Body of pancreas (tissue), 4 donors: ENCODE measurements at regions not wholly inside any gene's neighbourhood (a gene's known extent, or its start where the extent isn't known, plus 50 kb on each side); places are given as distances from the start of the nearest gene placed in this dataset.

Source experiments
- ATAC-seq: fragments of 150-250 bp; one replicate; pipeline ENCODE4 v1.9.1; 2016
- DNase-seq, 4 donors: peaks; one replicate each; pipeline ENCODE4 v3.0.0-alpha.2; 2019
- H3K27ac ChIP-seq, 4 donors: fragments of 200-600 bp; sonication (generic); 1 replicate in 3 of 4; 2 replicates in 1 of 4; pipeline versions ENCODE4 v1.5.1 to v1.6.1; 2016 to 2019; ENCODE audit warnings: mild to moderate bottlenecking in 1 of 4, mixed read lengths in 1 of 4, moderate library complexity in 1 of 4
- H3K27me3 ChIP-seq, 2 donors: fragments of 200-600 bp; sonication (generic); one replicate each; pipeline ENCODE4 v1.6.0; 2016; ENCODE audit warnings: mild to moderate bottlenecking in 1 of 2
- H3K36me3 ChIP-seq, 2 donors: fragments of 200-600 bp; sonication (generic); replicated peaks in 1 of 2; 2 replicates each; pipeline ENCODE4 v1.5.1; 2016; ENCODE audit warnings: low read depth in 2 of 2; ENCODE audit not compliant: insufficient read depth in 1 of 2
- H3K4me1 ChIP-seq: fragments of 200-600 bp; sonication (generic); one replicate; pipeline ENCODE4 v1.6.0; 2016
- H3K4me3 ChIP-seq, 2 donors: fragments of 200-600 bp; sonication (generic); 1 replicate in 1 of 2; 2 replicates in 1 of 2; pipeline ENCODE4 v1.5.1; 2016 to 2019
- H3K9me3 ChIP-seq, 3 donors: fragments of 200-600 bp; sonication (generic); 1 replicate in 2 of 3; 2 replicates in 1 of 3; pipeline ENCODE4 v1.5.1; 2016
- CTCF ChIP-seq, 7 experiments: fragments of 450-650 bp in 4 of 7; fragments of 200-600 bp in 3 of 7; sonication (generic) in 3 of 7; IDR thresholded peaks; one replicate each; pipeline ENCODE4 v1.5.1; 2016 to 2019; ENCODE audit warnings: antibody characterized with exemption in 7 of 7
- POLR2A ChIP-seq, 3 donors: fragments of 450-650 bp; IDR thresholded peaks; one replicate each; pipeline ENCODE4 v1.6.1; 2016; ENCODE audit warnings: antibody characterized with exemption in 3 of 3, mild to moderate bottlenecking in 2 of 3
- WGBS, 2 donors: methylation state at CpG; one replicate each; pipeline ENCODE4 v1.1.5; 2017; 5-methylcytosine and 5-hydroxymethylcytosine counted together
- intact Hi-C: fragments of 100-400 bp; cut with DNase I; formaldehyde crosslinking; loops from one replicate; pipeline ENCODE4 v1.15.1; 2023

DNA sequence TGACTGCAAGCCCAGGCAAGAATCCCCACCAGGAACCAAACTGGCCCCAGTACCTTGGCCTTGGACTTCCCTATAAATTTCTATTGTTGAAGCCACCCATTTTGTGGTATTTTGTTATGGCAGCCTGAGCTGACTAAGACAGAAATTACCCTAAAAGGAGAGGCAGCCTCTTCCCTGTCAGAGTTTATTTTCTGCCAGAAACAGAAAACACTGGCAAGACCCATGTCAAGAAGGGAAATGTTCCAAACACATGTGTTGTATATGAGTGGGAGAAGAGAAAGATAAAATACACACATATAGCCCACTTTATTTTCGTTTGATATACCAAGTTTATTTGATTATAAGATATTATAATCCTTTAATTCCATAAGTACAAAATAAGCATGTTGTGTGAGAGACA, 225.1 kb upstream of the FSHR start:
- Histone ChIP-seq H3K9me3 (no peaks in the 10 kb centered on the region), H3K4me1 (no peaks in the 10 kb centered on the region), H3K27ac (no peak overlapping the region), H3K36me3 (no peaks in the 10 kb centered on the region), H3K4me3 (no peak overlapping the region), H3K27me3 (no peaks in the 10 kb centered on the region)
- ATAC-seq (no peak), DNase-seq (no peak)
- TF ChIP-seq CTCF (IDR thresholded peaks at IDR 0.05) = no peak
- TF ChIP-seq POLR2A (IDR thresholded peaks at IDR 0.05) = no peak
- 14 to 22% methylated on average over 1 of the region's 1 CpG for WGBS, 2 donors
- intact Hi-C loops = no loop called here

GRCh38 chr2:49371128-49371701, 216.9 kb upstream of the FSHR start:
- intact Hi-C loops = no loop called here

GRCh38 chr2:49369650-49370049, 215.3 kb upstream of the FSHR start:
- WGBS, 2 donors = 36 to 49% methylated on average over 6 of the region's 6 CpGs
- no peak overlapping the region for H3K27ac ChIP-seq
- no peaks in the 10 kb centered on the region for H3K36me3 ChIP-seq
- no peak for DNase-seq
- no peaks in the 10 kb centered on the region for H3K9me3 ChIP-seq
- no peak overlapping the region for H3K4me3 ChIP-seq
- intact Hi-C loops = no loop called here
- no peaks in the 10 kb centered on the region for H3K27me3 ChIP-seq
- no peak for ATAC-seq
- no peaks in the 10 kb centered on the region for H3K4me1 ChIP-seq
- TF ChIP-seq CTCF (IDR thresholded peaks at IDR 0.05) (no peak), POLR2A (IDR thresholded peaks at IDR 0.05) (no peak)

More at GRCh38 chr2:49371128-49371701, 216.9 kb upstream of the FSHR start:
- H3K9me3 ChIP-seq = no peaks in the 10 kb centered on the region
- DNase-seq (no peak), ATAC-seq (no peak)
- no peaks in the 10 kb centered on the region for H3K36me3 ChIP-seq
- H3K4me3 ChIP-seq = no peak overlapping the region
- H3K4me1 ChIP-seq = no peaks in the 10 kb centered on the region
- no peak overlapping the region for H3K27ac ChIP-seq
- TF ChIP-seq CTCF (IDR thresholded peaks at IDR 0.05) (no peak), POLR2A (IDR thresholded peaks at IDR 0.05) (no peak)
- H3K27me3 ChIP-seq = no peaks in the 10 kb centered on the region

- 37 to 44% methylated on average over 2 of the region's 2 CpGs for WGBS, 2 donors
- H3K4me3 ChIP-seq = no peak overlapping the region
- ATAC-seq (no peak), DNase-seq (no peak)
- H3K27me3 ChIP-seq = no peaks in the 10 kb centered on the region
- TF ChIP-seq POLR2A (IDR thresholded peaks at IDR 0.05) = no peak
- TF ChIP-seq CTCF (IDR thresholded peaks at IDR 0.05) = no peak
- H3K9me3 ChIP-seq = no peaks in the 10 kb centered on the region
- no peaks in the 10 kb centered on the region for H3K4me1 ChIP-seq
- H3K27ac ChIP-seq = no peak overlapping the region
- H3K36me3 ChIP-seq = no peaks in the 10 kb centered on the region
- intact Hi-C loops = no loop called here
Measured at GRCh38 chr2:49369101-49369500, 214.8 kb upstream of the FSHR start.

- Histone ChIP-seq H3K27ac (no peak overlapping the region), H3K4me3 (no peak overlapping the region), H3K36me3 (no peaks in the 10 kb centered on the region), H3K4me1 (no peaks in the 10 kb centered on the region), H3K27me3 (no peaks in the 10 kb centered on the region), H3K9me3 (no peaks in the 10 kb centered on the region)
- TF ChIP-seq CTCF (IDR thresholded peaks at IDR 0.05) (no peak), POLR2A (IDR thresholded peaks at IDR 0.05) (no peak)
- no peak for ATAC-seq
- intact Hi-C loops = no loop called here
- DNase-seq = no peak
Measured at GRCh38 chr2:49367003-49367402, 212.7 kb upstream of the FSHR start.
